HUDEP-2 (cell line): ENCODE measurements at regions not wholly inside any gene's neighbourhood (a gene's known extent, or its start where the extent isn't known, plus 50 kb on each side); places are given as distances from the start of the nearest gene placed in this dataset.

Experiments used
- DNase-seq, 76 experiments: peaks; one replicate each; lab custom pipeline; 2025; ENCODE audit not compliant: unreplicated experiment in 76 of 76; lab: John Stamatoyannopoulos, UW

GRCh38 chr14:38135106-38135867 lies 72.4 kb upstream of the SSTR1 start:
- DNase-seq = no peak

- no peak for DNase-seq
Measured at GRCh38 chr14:38137005-38137404, 70.7 kb upstream of the SSTR1 start.

- no peak for DNase-seq
Measured at GRCh38 chr14:38138473-38139138, 69.1 kb upstream of the SSTR1 start.

GRCh38 chr14:38139926-38140325 lies 67.8 kb upstream of the SSTR1 start:
- no peak for DNase-seq

GRCh38 chr14:38143170-38143569 lies 64.5 kb upstream of the SSTR1 start:
- DNase-seq = no peak

- no peak for DNase-seq
Measured at GRCh38 chr14:38143659-38144505, 63.8 kb upstream of the SSTR1 start.

GRCh38 chr14:38145142-38145541 lies 62.6 kb upstream of the SSTR1 start:
- no peak for DNase-seq

GRCh38 chr14:38150075-38150474 lies 57.6 kb upstream of the SSTR1 start:
- no peak for DNase-seq
